A549 (cell line): ENCODE measurements at regions not wholly inside any gene's neighbourhood (a gene's known extent, or its start where the extent isn't known, plus 50 kb on each side); places are given as distances from the start of the nearest gene placed in this dataset.

ENCODE experiments used
- ATAC-seq, 2 experiments: fragments of 200-7000 bp in 1 of 2; fragments of >200 bp in 1 of 2; cut with Nextera tagmentation in 1 of 2; cut with Tn5 transposase in 1 of 2; 3 replicates each; pipeline versions ENCODE4 v1.8.0 to v1.9.1; 2018 to 2020; ENCODE audit warnings: mild to moderate bottlenecking in 1 of 2, moderate library complexity in 1 of 2
- CTCF ChIA-PET: fragments of 300-600 bp; sonication (Branson Sonifier 250); formaldehyde crosslinking; extraction: SDS; loops from one replicate; lab custom pipeline; 2021; ENCODE audit warnings: antibody characterized with exemption, inconsistent platforms; lab: Yijun Ruan, JAX
- POLR2A ChIA-PET: fragments of 350-600 bp; formaldehyde crosslinking; extraction: SDS; loops from one replicate; lab custom pipeline; 2021; ENCODE audit warnings: antibody characterized with exemption, inconsistent platforms; lab: Yijun Ruan, JAX
- DNase-seq, 2 experiments: peaks; one replicate each; pipeline versions ENCODE4 v3.0.0 to v3.0.0-alpha.2; 2011 to 2016; ENCODE audit warnings: low read depth in 1 of 2, low spot score in 1 of 2
- FAIRE-seq: peaks from 2 replicates; lab custom pipeline; 2011; peaks lifted over from hg19 to GRCh38; lab: Jason Lieb, UNC
- H3K27ac ChIP-seq, 2 experiments: fragments of >200 bp; sonication (Bioruptor Twin); formaldehyde crosslinking; 3 replicates each; pipeline ENCODE4 v1.5.1; 2016 to 2017
- H3K4me1 ChIP-seq: fragments of >200 bp; sonication (Bioruptor Twin); formaldehyde crosslinking; 3 replicates; pipeline ENCODE4 v1.6.1; 2016
- H3K4me2 ChIP-seq: fragments of >200 bp; sonication (Bioruptor Twin); formaldehyde crosslinking; 3 replicates; pipeline ENCODE4 v1.6.1; 2016
- H3K4me3 ChIP-seq: fragments of >200 bp; sonication (Bioruptor Twin); formaldehyde crosslinking; 3 replicates; pipeline ENCODE4 v1.5.1; 2016
- H3K9me3 ChIP-seq: fragments of >200 bp; sonication (Bioruptor Twin); formaldehyde crosslinking; 3 replicates; pipeline ENCODE4 v1.6.1; 2016
- BHLHE40 ChIP-seq: IDR thresholded peaks from 2 replicates; pipeline ENCODE4 v1.6.1; 2012; ENCODE audit warnings: low read depth, low read length, inconsistent platforms
- CHD2 ChIP-seq: fragments of 150-350 bp; IDR thresholded peaks from 2 replicates; pipeline ENCODE4 v1.6.1; 2014; ENCODE audit warnings: low read length; ENCODE audit not compliant: partially characterized antibody
- EHMT2 ChIP-seq: fragments of 200-600 bp; sonication (generic); IDR thresholded peaks from 2 replicates; pipeline ENCODE4 v1.6.1; 2016; ENCODE audit warnings: antibody characterized with exemption, low read depth, mild to moderate bottlenecking, moderate library complexity
- EP300 ChIP-seq, 2 experiments: fragments of >200 bp; sonication (Bioruptor Twin); formaldehyde crosslinking; IDR thresholded peaks; 2 replicates in 1 of 2; 3 replicates in 1 of 2; pipeline ENCODE4 v1.6.1; 2016 to 2017
- ESRRA ChIP-seq: fragments of 150-350 bp; IDR thresholded peaks from 2 replicates; pipeline ENCODE4 v1.6.1; 2014; ENCODE audit warnings: mild to moderate bottlenecking, low read length, borderline replicate concordance
- FOSB ChIP-seq: fragments of 250-450 bp; sonication (Bioruptor Pico); IDR thresholded peaks from 2 replicates; pipeline ENCODE4 v1.5.0; 2020; ENCODE audit warnings: mild to moderate bottlenecking, moderate library complexity
- FOXS1 ChIP-seq: fragments of 250-450 bp; sonication (Bioruptor Pico); IDR thresholded peaks from 2 replicates; pipeline ENCODE4 v1.5.0; 2020; ENCODE audit warnings: mild to moderate bottlenecking, moderate library complexity
- GATA3 ChIP-seq: IDR thresholded peaks from 2 replicates; pipeline ENCODE4 v1.6.1; 2012; ENCODE audit warnings: borderline replicate concordance
- HOXB13 ChIP-seq: fragments of 250-450 bp; sonication (Bioruptor Pico); IDR thresholded peaks from 2 replicates; pipeline ENCODE4 v1.5.0; 2020; ENCODE audit warnings: low read depth, mild to moderate bottlenecking, moderate library complexity
- HOXB5 ChIP-seq: fragments of 250-450 bp; sonication (Bioruptor Pico); IDR thresholded peaks from 2 replicates; pipeline ENCODE4 v1.5.0; 2020; ENCODE audit warnings: mild to moderate bottlenecking, moderate library complexity
- JUNB ChIP-seq: fragments of >200 bp; sonication (Bioruptor Twin); formaldehyde crosslinking; IDR thresholded peaks from 2 replicates; pipeline ENCODE4 v1.6.1; 2016
- KDM1A ChIP-seq: fragments of 200-600 bp; sonication (generic); IDR thresholded peaks from 2 replicates; pipeline ENCODE4 v1.6.1; 2016; ENCODE audit warnings: low read depth, mild to moderate bottlenecking
- MYC ChIP-seq: IDR thresholded peaks from 2 replicates; pipeline ENCODE4 v1.6.1; 2012; ENCODE audit warnings: mild to moderate bottlenecking, inconsistent platforms, low read length, improper control_type of control experiment, borderline replicate concordance
- NPAS2 ChIP-seq: fragments of 250-450 bp; sonication (Bioruptor Pico); IDR thresholded peaks from 2 replicates; pipeline ENCODE4 v1.8.0; 2022; ENCODE audit warnings: mild to moderate bottlenecking, moderate library complexity, borderline replicate concordance
- NR3C1 ChIP-seq: fragments of >200 bp; sonication (Bioruptor Twin); formaldehyde crosslinking; IDR thresholded peaks from 3 replicates; pipeline ENCODE4 v1.6.1; 2017
- PBX3 ChIP-seq: IDR thresholded peaks from 2 replicates; pipeline ENCODE4 v1.6.1; 2012
- POLR2A ChIP-seq: IDR thresholded peaks from 2 replicates; pipeline ENCODE4 v1.6.1; 2012; ENCODE audit warnings: mild to moderate bottlenecking, low read length
- POLR2AphosphoS2 ChIP-seq: conservative IDR thresholded peaks from 2 replicates; pipeline ENCODE4 v1.6.1; 2012; ENCODE audit warnings: low read length, improper control_type of control experiment, inconsistent platforms
- RARB ChIP-seq: fragments of 250-450 bp; sonication (Bioruptor Pico); IDR thresholded peaks from 2 replicates; pipeline ENCODE4 v1.8.0; 2021; ENCODE audit warnings: mild to moderate bottlenecking, moderate library complexity
- RCOR1 ChIP-seq: fragments of 150-350 bp; IDR thresholded peaks from 2 replicates; pipeline ENCODE4 v1.6.1; 2014; ENCODE audit warnings: antibody characterized with exemption, low read length, low read depth
- SMC3 ChIP-seq: fragments of >200 bp; sonication (Bioruptor Twin); formaldehyde crosslinking; IDR thresholded peaks from 3 replicates; pipeline ENCODE4 v1.6.1; 2018; ENCODE audit warnings: inconsistent platforms
- SREBF2 ChIP-seq: fragments of 450-650 bp; IDR thresholded peaks from 2 replicates; pipeline ENCODE4 v1.6.1; 2014; ENCODE audit warnings: mild to moderate bottlenecking, moderate library complexity
- TFCP2L1 ChIP-seq: fragments of 250-450 bp; sonication (Bioruptor Pico); IDR thresholded peaks from 2 replicates; pipeline ENCODE4 v1.5.0; 2021; ENCODE audit warnings: mild to moderate bottlenecking
- ZC3H11A ChIP-seq: fragments of 450-650 bp; IDR thresholded peaks from 2 replicates; pipeline ENCODE4 v1.6.1; 2014; ENCODE audit warnings: antibody characterized with exemption, mild to moderate bottlenecking
- ZFP36 ChIP-seq: fragments of 450-650 bp; IDR thresholded peaks from 2 replicates; pipeline ENCODE4 v1.6.1; 2014; ENCODE audit warnings: borderline replicate concordance; ENCODE audit not compliant: partially characterized antibody
- ZNF302 ChIP-seq: fragments of 250-450 bp; sonication (Bioruptor Pico); IDR thresholded peaks from 2 replicates; pipeline ENCODE4 v1.9.0; 2021; ENCODE audit warnings: inconsistent platforms, mild to moderate bottlenecking, moderate library complexity
- WGBS: methylation state at CpG from one replicate; pipeline ENCODE4 v1.1.6; 2017; ENCODE audit errors: missing lambda C conversion rate; 5-methylcytosine and 5-hydroxymethylcytosine counted together
- TF ChIP-seq, protein P1 (sequence below): fragments of 150-350 bp; IDR thresholded peaks from 2 replicates; pipeline ENCODE4 v1.6.1; 2014; ENCODE audit warnings: low read depth, mild to moderate bottlenecking, low read length
- TF ChIP-seq, protein P2 (sequence below): IDR thresholded peaks from 2 replicates; pipeline ENCODE4 v1.6.1; 2012

DNA sequence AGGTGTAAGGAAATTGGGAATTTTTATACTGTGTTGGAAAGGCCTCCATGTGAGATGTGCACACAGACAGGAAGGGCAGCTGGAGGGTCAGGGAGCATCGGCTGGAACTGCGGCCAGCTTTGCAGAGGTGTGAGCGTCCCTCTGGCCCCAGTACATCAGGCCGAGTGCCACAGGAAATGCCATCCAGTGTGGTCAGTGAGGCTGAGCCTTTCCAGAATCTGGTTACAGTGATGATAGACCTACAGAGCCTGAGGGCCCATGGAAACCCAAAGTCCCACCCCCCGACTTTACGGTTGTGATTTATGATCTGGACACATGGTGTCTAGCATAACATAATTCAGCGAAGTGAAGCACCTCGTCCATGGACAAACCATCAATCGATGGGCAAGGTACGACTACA, 137.3 kb upstream of the PDE10A start:
- ATAC-seq (no peak), FAIRE-seq (no peak), DNase-seq (no peak)
- WGBS, result 91% methylated on average over 6 of the region's 10 CpGs
- H3K9me3 ChIP-seq, result no peaks in the 10 kb centered on the region
- H3K4me3 ChIP-seq, result no peak overlapping the region
- TF ChIP-seq BHLHE40 (no peak), KDM1A (no peak), SMC3 (no peak), EP300 (IDR thresholded peaks at IDR 0.05) (no peak), FOSB (CRISPR knock-in tag) (no peak), RARB (CRISPR knock-in tag) (no peak), HOXB13 (CRISPR knock-in tag) (no peak), PBX3 (no peak), NPAS2 (CRISPR knock-in tag) (no peak), TFCP2L1 (CRISPR knock-in tag) (no peak), NR3C1 (no peak), ZNF302 (no peak), MYC (no peak), HOXB5 (CRISPR knock-in tag) (no peak), SREBF2 (no peak), ZFP36 (no peak), ZC3H11A (no peak), RCOR1 (no peak), EHMT2 (no peak)
- H3K4me2 ChIP-seq, result no peak overlapping the region
- POLR2A ChIA-PET, result no interaction called here
- CTCF ChIA-PET, result no interaction called here
- H3K27ac ChIP-seq, result no peak overlapping the region
- H3K4me1 ChIP-seq, result no peaks in the 10 kb centered on the region

- Histone ChIP-seq H3K27ac (no peak overlapping the region), H3K4me1 (no peaks in the 10 kb centered on the region), H3K4me2 (no peak overlapping the region), H3K4me3 (no peak overlapping the region), H3K9me3 (no peaks in the 10 kb centered on the region)
- ATAC-seq (no peak), FAIRE-seq (no peak), DNase-seq (no peak)
- ChIA-PET POLR2A (no interaction called here), CTCF (interaction anchor here (1.3 kb wide), 1 partner anchor 67 kb away, joined by 4 read pairs; no protein-coding TSS in a partner anchor)
- TF ChIP-seq MYC (no peak), FOXS1 (CRISPR knock-in tag) (no peak), JUNB (no peak), KDM1A (no peak), ESRRA (no peak), CHD2 (no peak), ZNF302 (no peak), BHLHE40 (no peak), HOXB13 (CRISPR knock-in tag) (no peak), SREBF2 (no peak), HOXB5 (CRISPR knock-in tag) (no peak)
- WGBS, result 83% methylated on average over 8 of the region's 8 CpGs
Measured at GRCh38 chr6:165799391-165800153, 136.5 kb upstream of the PDE10A start.

- no peak for FAIRE-seq
- ATAC-seq, result no peak
- ChIA-PET POLR2A (no interaction called here), CTCF (interaction anchor here (1.3 kb wide), 1 partner anchor 66 kb away, joined by 4 read pairs; no protein-coding TSS in a partner anchor)
- no peak for DNase-seq
- Histone ChIP-seq H3K4me3 (no peak overlapping the region), H3K27ac (no peak overlapping the region), H3K9me3 (no peaks in the 10 kb centered on the region), H3K4me2 (no peak overlapping the region), H3K4me1 (no peaks in the 10 kb centered on the region)
- TF ChIP-seq POLR2AphosphoS2 (no peak), TFCP2L1 (CRISPR knock-in tag) (no peak), NPAS2 (CRISPR knock-in tag) (no peak), MYC (no peak), POLR2A (no peak), GATA3 (no peak), ZC3H11A (no peak), KDM1A (no peak), BHLHE40 (no peak), ZNF302 (no peak), RARB (CRISPR knock-in tag) (no peak)
- TF ChIP-seq, protein P1, sequence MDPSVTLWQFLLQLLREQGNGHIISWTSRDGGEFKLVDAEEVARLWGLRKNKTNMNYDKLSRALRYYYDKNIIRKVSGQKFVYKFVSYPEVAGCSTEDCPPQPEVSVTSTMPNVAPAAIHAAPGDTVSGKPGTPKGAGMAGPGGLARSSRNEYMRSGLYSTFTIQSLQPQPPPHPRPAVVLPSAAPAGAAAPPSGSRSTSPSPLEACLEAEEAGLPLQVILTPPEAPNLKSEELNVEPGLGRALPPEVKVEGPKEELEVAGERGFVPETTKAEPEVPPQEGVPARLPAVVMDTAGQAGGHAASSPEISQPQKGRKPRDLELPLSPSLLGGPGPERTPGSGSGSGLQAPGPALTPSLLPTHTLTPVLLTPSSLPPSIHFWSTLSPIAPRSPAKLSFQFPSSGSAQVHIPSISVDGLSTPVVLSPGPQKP, result no peak
- TF ChIP-seq, protein P2, sequence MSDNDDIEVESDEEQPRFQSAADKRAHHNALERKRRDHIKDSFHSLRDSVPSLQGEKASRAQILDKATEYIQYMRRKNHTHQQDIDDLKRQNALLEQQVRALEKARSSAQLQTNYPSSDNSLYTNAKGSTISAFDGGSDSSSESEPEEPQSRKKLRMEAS, result no peak
- WGBS, result 94% methylated on average over 4 of the region's 4 CpGs
Measured at GRCh38 chr6:165798991-165799390, 135.9 kb upstream of the PDE10A start.
